GM18511 (cell line): ENCODE measurements at regions not wholly inside any gene's neighbourhood (a gene's known extent, or its start where the extent isn't known, plus 50 kb on each side); places are given as distances from the start of the nearest gene placed in this dataset.
"Not testable (repeated sequence)": the region's sequence is repeated elsewhere in the genome, so short reads cannot be mapped to it uniquely, and the experiment has no call there.

Experiments
- ATAC-seq: cut with Tn5 transposase; IDR thresholded peaks from one replicate; pipeline ENCODE4 v1.9.1; 2021; ENCODE audit warnings: mild to moderate bottlenecking, moderate library complexity; ENCODE audit not compliant: unreplicated experiment

DNA sequence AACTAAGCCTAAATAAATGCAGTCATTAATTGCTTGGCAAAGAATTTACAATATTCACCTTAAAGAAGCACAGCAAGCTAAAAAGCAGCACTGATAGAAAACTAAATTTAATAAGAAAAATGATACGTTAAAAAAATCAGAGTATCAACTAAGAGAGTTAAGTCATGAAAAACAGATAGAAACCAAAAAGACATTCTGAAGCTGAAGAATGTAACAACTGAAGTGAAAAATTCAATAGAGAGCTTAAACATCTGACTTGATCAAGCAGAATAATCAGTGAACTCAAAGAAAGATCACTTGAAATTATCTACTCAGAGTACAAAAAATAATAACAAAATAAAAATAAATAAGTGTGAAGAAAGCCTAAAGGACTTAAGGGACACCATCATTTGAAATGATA, 588.0 kb upstream of the HS3ST1 start:
- ATAC-seq = no peak

DNA sequence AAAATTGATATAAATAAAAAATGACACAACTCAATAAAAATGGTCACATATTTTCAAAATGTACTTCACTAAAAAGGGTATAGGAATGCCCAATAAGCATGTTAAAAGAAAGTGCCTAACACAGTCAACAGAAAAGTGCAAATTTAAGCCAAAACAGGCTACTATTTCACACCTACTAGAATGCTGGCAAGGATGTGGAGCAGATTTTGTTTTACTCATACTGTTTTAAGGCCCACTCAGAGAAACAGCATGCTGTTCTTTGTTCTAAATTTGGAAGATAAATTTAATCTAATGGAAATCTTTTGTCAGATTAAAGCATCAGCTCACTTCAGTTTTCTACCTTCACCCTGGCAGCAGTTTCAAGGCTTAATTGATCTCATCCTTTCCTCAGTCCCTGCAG, 576.8 kb upstream of the HS3ST1 start:
- ATAC-seq = no peak

DNA sequence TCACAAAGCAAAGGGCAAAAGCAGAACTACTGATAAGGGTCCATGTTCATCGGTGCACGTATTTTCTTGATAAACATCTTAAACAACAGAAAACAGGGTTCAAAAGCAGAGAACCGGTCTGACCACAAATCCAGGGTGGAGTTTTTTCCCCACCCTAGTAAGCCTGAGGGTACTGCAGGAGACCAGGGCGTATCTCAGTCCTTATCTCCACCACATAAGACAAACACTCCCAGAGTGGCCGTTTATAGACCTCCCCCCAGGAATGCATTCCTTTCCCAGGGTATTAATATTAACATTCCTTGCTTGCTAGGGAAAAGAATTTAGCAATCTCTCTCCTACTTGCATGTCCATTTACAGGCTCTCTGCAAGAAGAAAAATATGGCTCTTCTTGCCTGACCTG, 567.9 kb upstream of the HS3ST1 start:
- ATAC-seq = not testable (repeated sequence)

DNA sequence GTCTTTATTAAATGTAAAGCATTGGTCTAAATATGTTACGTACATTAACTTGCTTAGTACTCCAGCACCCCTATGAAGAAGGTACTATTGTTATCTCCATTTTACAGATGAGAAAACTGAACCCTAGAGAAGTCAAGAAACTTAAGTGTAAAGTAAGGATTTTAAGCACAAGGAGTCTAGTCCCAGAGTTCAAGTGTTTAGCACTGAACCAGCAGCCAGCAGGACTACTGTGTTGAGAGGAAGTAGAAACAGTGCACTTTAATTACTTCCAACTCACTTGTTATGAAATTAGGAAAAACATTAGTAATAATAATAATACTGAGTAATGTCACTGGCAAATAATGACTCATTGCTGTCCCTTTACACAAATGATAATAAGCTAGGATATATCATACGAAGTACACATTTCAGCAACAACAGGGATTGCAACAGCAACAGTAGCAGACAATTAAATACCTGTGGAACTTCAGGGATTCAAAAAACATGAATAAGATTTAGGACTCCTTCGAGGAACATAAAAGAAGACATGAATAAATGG, 548.1 kb upstream of the HS3ST1 start:
- ATAC-seq = no peak

DNA sequence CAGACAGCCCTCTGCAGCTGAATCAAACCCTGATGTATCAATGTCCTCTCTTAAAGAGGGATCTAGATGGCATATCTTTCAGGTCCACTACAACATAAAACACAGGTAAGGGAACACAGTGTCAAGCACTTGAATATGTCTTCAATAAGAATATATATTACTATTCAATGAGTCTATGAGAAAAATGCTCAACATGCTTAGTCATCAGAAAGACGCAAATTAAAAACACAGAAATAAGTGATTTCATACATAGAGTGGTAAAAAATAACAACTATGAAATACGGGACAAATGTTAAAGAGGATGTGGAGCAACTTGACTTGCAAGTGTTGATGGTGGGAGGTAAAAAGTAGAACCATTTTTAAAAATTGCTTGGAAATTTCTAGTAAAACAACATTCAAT, 544.6 kb upstream of the HS3ST1 start:
- no peak for ATAC-seq

DNA sequence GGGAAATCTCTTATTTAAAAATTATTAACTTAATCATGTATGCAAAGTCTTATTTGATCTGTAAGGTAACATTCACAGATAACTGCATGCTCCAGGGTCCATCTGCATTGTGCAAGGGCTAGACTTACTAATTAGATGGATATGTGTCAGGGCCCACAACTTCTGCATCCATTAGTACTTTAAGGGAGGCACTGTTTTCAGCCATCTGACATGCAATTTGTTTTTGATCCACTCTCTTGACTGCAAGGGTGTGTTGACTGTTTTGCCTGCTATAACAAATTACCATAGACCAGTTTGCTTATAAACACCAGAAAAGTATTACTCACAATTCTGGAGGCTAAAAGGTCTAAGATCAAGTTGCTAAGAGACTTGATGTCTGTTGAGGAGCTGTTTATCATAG, 542.1 kb upstream of the HS3ST1 start:
- ATAC-seq = no peak

DNA sequence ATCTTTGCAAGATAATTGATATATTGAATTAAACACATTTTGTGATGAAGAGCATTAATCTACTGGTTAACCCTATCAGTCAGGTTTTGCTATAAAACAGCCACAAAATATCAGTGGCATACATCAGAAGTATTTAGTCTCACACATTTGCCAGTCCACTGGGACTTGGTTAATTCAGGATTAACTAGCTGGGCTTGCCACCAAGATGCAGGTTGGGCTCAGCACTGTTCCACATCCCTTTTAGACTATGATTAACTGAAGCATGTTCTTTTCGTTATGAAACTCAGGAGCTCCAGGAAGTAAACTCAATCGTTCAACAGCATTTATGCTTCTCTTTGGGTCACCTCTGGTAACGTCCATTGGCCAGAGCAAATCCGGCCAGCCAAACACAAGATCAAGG, 538.1 kb upstream of the HS3ST1 start:
- ATAC-seq = no peak

DNA sequence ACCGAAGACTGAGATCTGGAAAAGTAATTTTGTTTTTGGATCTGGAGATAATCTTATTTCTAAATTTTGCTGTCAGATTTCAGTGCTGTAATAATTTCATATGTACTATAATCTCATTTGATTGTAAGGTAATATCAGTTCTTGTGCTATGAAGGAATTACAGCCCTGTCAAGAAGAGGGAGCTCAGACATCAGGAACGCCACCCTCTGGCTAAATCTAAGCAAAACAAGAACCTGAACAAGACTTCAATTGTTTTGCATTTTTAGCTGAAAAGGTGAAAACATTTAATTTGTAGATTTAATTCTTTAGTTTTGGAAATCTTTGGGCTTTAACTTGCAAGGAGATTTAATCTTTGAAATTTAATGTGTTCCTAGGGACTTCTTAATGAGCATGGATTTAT, 525.4 kb upstream of the HS3ST1 start:
- no peak for ATAC-seq

DNA sequence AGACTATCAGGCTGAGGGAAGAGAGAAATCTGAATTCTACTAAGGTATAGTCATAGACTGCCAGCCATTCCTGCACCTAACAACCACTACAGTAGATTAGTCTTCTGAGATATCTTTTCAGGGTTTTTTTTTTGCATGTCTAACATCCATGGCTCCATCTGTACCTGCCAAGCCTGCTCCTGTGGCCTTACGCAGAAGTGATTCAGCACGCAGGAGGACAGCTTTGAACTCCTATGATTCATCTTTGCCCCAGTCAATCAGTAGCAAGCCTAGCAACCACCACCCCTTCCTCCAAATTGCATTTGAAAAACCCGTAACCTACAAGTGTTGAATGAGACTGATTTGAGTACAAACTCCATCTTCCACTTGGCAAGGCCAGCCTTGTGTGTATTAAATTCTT, 520.7 kb upstream of the HS3ST1 start:
- no peak for ATAC-seq

DNA sequence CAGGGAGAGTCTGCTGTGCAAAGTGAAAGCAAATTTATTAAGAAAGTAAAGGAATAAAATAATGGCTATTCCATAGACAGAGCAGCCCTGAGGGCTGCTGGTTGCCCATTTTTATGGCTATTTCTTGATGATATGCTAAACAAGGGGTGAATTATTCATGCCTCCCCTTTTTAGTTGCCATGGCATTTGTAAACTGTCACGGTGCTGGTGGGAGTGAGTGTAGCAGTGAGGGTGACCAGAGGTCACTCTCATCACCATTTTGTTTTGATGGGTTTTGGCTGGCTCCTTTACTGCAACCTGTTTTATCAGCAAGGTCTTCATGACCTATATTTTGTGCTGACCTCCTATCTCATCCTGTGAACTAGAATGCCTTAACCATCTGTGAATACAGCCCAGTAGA, 518.9 kb upstream of the HS3ST1 start:
- not testable (repeated sequence) for ATAC-seq

DNA sequence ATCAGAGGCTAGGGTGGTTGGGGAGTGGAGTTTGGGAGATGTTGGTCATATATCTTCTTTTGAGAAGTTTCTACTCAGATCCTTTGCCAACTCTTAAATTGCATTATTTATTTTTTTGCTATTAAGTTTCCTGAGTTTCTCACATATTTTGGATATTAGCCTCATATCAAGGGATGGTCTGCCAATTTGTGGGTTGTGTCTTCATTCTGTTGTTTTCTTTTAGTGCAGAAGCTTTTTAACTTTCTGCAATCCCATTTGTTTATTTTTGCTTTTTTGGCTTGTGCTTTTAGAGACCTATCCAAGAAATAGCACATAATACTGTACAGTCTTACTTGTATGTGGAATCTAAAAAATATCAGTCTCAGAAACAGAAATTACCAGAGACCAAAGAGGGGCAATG, 509.2 kb upstream of the HS3ST1 start:
- ATAC-seq = no peak

DNA sequence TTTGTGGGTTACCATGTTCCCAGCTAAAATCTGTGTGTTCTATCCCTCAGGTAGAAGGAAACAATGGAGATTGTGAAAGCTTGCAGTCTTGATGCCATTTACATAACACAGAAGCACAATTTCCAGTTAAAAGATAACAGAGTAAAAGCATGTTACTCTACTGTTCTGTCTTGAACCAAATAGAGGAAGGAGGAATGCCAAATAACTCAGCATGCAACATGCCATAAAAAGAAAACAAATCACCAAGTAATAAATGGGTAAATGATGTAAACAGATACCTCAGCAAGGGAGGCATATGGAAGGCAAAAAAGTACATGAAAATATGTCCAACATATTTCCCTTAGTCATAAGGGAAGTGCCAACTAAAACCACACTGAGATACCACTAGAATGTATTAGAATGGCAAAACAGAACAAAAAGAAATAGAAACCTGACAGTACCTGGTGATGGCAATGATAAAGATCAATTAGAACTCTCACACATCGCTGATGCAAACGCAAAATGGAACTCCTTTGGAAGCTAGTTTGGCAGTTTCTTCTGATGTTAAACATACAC, 502.6 kb upstream of the HS3ST1 start:
- ATAC-seq = no peak

DNA sequence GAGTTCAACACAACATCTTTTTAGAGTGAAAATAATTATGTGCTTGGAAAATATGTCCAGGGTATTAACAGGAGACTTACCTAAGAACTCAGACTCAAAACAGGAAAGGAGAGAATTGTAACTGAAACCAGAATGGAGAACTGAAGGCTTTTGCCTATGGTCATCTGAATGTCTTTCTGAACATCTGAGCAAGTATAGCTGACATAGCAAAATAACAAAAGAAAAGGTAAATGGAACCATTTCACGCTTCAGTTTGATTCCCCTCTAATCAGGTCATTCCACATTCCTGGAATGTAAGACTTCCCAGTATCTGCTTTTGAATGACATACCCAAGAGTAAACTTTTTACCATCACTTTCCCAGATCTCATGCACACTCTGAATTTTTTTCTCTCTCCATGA, 500.4 kb upstream of the HS3ST1 start:
- no peak for ATAC-seq

DNA sequence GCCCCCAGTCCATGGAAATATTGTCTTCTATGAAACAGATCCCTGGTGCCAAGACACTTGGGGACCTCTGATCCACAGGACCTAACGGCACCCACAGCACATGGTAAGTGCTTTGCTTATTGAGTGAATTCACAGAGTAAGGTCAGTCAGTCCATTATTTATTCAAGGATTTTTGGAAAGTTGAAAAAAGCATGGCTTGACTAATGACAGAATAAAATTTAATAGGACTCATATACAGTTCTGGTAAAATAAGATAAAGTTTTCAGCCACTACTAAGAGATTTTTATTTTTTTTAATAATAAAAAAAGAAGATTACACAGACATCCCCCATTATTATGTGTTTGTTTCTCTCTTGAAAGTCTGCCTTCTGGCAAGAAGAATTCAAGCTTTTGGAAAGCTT, 490.6 kb upstream of the HS3ST1 start:
- ATAC-seq = no peak

DNA sequence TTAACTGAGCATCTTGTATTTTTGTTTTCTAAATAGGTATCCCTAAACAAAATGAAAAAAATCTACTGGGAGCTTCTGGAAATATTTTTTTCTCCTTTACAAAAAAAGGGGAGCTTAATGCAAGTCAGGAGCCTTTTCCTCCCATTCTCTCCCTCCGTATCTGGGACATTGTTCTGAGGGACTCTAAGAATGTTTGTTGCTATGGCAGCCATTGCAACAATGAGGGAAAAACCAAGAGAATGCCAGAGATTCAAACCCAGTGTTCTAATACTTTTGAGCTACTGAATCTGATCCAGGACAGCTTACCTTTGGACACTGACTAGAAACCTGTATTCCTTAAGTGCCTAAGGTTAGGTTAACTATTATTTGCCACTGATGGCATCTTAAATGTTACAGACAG, 485.7 kb upstream of the HS3ST1 start:
- no peak for ATAC-seq

DNA sequence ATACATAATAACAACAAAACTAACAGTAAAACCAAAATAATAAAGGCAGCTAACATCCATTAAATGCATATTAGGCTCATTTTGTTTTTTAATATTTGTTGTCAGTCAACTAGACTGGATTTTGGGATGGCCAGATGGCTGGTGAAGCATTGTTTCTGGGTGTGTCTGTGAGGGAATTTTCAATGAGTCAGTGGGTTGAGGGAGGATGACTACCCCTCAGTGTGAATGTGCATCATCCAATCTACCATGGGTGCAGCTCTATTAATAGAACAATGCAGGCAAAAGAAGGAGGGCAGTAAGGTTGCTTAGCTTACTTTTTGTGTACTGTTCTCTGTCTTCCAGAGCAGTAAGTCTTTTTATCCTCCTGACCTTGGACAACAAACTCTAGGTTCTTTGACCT, 484.2 kb upstream of the HS3ST1 start:
- no peak for ATAC-seq

DNA sequence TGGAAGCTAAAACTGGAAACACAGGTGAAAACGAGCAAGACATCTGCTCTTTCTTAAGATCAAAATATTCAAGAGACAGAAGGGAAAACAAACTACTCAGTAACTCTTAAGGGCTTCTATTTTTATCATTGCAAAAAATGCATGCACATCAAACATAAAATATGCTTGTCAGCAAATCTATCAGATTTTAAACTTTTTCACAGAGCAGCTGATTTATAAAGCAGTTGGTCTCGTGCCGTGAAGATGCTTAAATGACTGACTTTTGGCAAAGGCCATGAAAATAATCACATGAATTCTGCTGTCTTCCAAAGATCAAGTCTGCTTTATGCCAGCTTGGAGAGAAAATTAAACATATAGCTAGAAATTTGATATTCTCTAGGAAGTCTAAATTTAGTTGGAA, 482.1 kb upstream of the HS3ST1 start:
- ATAC-seq = no peak

DNA sequence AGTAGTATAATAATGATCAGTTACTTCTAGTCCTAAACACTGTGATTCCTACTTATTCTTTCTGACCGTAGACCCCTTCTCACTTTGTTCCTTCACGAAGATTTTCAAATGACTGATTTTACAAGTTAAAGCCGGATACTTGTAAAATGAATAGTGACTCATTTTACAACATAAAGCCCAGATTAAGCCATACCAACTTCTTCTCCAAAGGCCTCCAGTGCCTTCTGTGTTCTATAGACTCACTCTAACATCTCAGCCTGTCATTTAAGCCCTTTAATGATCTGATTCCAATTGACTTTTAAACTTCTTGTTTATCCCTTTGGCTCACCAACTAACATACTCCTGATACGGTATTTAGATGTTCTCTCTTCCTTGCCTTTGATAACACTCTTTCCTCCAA, 480.0 kb upstream of the HS3ST1 start:
- no peak for ATAC-seq

DNA sequence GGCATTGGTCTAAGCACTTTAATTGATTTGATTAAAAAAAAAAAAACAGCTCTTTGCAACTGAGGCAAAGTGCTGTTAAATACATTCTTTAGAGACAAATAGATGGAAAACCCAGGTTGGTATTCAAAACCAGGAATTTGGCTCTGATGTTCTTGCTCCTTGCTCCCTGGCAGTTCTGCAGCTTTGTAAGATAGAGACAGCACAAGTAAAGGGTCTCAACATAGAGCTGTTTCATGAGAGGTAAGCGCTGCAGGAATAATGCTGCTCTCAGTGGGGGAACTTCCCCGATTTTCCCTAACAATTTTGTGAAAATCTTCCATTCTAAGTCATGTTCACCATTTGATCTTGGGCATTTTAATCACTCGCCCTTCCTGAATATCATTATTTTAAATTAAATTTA, 479.5 kb upstream of the HS3ST1 start:
- no peak for ATAC-seq

DNA sequence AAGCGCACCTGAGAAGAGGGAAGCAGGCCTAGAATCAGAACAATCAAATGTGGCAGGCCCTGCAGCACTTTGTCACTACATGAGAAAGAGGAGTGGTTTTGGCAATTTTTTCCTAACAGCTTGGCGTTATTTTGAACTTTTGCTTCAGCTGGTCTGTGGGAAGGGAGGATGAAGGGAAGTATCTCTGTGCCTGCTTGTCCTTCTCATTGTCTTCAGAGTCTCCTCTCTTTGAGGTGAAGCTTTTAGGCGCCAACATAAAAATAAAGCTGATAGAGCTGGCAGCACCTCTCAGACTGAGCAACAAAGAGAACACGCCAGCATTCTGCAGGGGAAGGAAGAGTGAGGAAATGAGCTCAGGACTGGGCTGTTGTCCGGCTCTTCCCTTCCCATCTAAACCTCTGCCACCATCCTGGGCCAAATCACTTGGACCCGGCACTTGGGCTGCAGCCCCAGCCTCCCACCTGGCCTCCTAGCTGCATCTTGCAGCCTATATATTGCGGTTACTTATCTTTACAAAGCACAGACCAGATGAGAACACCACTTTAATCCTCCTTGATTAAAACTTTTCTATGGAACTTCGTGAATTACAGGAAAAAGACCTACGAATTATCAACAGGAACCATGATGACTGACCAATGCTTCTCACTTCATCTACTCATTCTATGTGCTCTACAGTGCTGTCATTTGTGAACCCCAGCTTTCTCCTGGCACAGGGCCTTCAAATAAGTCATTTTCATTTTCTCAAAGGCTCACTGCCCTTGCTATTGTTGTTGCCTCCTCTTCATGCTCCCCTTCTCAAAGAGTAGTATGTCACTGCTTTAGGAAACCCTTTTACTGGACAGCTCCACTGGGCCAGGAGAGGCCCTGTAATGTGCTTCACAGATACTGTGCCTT, 476.4 kb upstream of the HS3ST1 start:
- ATAC-seq = no peak

DNA sequence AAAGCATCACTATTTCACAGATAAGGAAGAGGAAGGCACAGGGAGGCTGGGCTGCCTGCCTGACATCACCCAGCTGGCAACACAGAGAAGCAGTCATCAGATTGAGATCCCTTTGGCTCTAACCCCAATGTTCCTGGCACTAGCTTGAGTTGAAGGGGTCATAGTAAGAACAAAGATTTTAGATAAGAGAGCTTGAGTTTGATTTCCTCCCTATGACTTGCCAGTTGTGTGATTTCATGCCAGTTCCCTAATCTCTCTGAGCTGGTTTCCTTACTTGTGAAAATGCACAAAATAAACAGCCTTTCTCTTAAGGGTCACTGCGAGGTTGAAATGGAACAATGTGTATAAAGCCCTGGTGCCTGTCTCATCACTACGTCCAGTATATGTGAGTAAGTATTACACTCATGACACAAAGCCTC, 475.4 kb upstream of the HS3ST1 start:
- no peak for ATAC-seq

DNA sequence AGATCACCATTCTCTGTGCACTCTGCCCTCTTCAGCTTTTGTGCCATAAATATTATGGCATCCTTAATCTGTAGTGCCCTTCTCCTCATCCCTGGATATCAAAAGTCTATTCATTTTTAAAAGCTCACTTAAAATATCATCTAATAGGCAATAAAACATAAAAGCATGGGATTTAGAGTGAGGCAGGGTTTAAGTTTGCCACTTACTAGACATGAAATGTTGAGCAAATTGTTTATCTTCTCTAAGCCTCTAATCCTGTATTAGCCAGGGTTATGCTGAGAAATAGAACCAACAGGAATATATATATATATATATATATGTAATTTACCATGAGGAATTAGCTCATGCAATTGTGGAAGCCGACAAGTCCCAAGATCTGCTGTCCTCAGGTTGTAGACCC, 472.4 kb upstream of the HS3ST1 start:
- no peak for ATAC-seq

DNA sequence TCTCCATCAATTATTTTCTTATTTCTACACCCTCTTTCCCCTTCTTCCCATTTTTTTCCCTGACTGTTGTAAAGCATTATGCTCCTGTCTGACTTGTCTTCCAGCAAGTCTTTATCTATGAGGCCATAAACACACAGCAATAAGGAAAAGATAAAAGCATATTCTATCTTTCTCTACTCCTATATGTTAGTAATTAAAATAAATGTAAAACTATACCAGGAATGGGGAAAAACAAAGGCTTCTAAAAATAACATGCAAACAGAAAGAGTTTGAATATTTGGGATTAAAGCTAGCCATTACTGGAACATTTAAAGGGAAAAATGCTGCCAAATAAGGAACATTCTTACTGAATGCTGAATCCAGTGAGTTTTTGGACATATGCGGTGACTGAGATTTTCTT, 471.7 kb upstream of the HS3ST1 start:
- ATAC-seq = no peak
